ENCODE measurements at regions not wholly inside any gene's neighbourhood (a gene's known extent, or its start where the extent isn't known, plus 50 kb on each side); places are given as distances from the start of the nearest gene placed in this dataset.
"Not testable (repeated sequence)": the region's sequence is repeated elsewhere in the genome, so short reads cannot be mapped to it uniquely, and the experiment has no call there.

- intact Hi-C loops (cut with micrococcal nuclease) = no loop called here
Measured at GRCh38 chr22:33221568-33221967, 163.4 kb upstream of the SYN3 start.

DNA sequence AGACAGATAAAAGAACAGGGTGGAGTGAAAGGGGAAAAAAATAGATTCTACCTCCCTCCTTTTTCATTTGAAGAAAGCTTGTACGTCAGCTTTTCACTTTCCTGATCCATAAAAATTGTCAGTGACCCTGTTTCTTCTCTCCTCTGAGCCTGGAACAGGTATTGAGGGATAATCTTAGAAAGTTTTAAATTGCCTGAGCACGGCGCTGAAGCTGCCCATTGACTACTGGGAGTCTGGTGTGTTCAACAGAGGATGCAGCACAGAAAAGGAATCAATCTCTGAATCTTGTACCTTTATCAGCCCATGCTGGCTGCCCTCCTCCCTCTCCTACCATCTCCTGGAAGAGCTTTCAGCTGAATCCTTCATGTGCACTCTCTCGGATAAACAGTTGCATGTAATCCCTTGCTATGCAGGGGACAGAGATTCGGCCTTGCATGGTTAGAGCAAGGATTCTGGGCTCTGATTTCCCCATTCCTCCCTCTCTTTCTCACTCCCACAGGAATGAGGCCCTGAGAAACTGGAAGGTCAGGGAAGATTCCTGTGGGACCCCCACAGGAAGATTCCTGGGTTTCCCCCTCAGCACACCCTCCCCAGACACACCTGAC is 162.4 kb upstream of the SYN3 start:
- intact Hi-C loops (cut with micrococcal nuclease) = no loop called here

DNA sequence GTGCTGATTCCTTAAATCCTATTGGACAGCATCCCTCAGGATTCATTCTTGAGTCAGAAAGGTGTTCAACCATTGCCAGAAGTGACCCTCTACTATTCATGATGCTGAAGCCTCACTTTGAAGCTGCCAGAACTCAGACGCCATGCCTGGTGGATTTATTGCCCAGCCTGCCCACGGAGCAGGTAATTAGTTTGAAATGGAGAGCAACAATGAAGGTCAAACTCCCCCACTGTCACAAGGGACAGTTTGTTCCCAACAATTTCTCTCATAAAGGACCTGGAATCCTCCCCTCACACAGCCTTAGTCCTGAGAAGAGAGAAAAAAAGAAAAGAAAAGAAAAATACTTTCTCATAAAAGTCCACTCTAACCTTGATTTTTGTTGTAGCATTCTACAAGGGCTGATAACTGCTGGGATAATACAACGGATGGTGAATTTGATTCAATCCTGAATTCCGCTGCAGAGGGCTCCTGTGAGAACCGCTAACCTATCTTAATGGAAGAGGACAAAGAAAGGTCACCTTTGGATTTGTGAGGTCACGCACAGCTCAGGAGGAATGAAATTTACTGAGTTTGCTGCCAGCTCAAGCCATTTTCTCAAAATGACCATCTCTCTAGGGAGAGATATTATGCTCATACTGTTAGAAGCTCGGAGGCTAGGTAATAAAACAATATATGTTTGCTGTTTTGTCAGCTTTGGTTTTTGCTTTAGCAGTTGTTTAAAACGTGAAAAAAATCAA is 161.6 kb upstream of the SYN3 start:
- intact Hi-C loops (cut with micrococcal nuclease) = no loop called here

DNA sequence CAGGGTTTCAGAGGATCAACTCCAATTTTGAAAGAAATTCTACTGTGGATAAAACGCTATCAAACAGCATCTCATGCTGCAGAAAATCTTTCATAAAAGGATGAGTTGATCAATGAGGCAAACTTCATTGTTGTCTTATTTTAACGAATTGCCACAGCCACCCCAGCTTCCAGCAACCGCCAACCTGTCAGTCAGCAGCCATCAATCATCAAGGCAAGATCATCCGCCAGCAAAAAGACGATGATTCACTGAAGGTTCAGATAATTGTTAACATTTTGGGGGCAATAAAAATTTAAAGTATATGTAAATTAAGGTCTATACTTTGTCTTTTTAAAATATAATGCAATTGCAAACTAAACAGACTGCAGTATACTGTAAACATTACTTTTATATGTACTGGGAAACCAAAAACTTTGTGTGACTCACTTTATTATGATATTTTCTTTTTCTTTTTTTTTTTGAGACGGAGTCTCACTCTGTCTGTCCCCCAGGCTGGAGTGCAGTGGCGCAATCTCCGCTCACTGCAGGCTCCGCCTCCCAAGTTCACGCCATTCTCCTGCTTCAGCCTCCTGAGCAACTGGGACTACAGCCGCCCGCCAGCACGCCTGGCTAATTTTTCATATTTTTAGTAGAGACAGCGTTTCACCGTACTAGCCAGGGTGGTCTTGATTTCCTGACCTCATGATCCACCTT is 155.3 kb upstream of the SYN3 start:
- intact Hi-C loops (cut with micrococcal nuclease) = no loop called here

GRCh38 chr22:33209930-33210784 is 152.0 kb upstream of the SYN3 start:
- intact Hi-C loops (cut with micrococcal nuclease) = loop anchor here (1.0 kb wide), 1 partner anchor 192 kb away; no protein-coding TSS in a partner anchor

DNA sequence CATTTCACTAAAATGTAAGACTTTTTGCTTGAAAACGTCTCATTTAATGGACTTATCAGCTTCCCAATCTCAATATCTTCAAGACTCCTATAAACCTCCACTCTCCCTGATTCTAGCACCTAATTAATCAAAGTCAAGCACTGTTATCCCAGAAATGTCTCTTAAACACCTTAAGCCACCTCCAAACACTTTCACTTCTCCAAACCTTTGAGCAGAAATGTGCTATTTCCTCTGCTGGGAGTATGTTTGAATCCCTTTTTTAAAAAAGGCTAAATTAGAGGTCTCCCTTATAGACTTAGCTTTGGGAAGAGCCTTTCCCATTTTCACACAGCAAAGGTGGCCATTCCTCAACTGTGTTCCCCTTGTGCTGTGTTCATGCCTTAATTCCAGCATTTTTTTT is 146.2 kb upstream of the SYN3 start:
- intact Hi-C loops (cut with micrococcal nuclease) = no loop called here

- intact Hi-C loops (cut with micrococcal nuclease) = no loop called here
Measured at GRCh38 chr22:33202455-33202854, 144.3 kb upstream of the SYN3 start.

GRCh38 chr22:33194529-33195077 is 136.4 kb upstream of the SYN3 start:
- intact Hi-C loops (cut with micrococcal nuclease) = no loop called here

- intact Hi-C loops (cut with micrococcal nuclease) = no loop called here
Measured at GRCh38 chr22:33192156-33192555, 134.0 kb upstream of the SYN3 start.

DNA sequence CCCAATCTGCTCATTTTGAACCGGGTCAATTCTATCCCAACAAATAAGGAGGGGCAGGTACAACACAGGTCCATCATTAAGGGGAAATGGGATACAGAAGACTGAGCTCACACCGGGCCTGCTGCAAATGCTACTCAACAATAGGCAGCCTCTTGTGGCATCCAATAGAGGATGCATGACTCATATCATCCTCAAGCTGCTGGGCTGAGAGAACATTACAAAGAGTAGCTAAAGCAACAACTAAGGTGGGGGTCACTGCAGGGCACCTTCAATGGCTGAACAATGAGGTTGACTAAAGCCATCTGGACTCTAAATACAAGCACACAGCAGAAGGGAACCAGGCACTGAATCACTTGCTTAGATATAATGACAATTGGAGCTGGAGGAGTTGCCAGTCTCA is 130.1 kb upstream of the SYN3 start:
- intact Hi-C loops (cut with micrococcal nuclease) = no loop called here

- intact Hi-C loops (cut with micrococcal nuclease) = no loop called here
Measured at GRCh38 chr22:33186816-33187215, 128.6 kb upstream of the SYN3 start.

- intact Hi-C loops (cut with micrococcal nuclease) = no loop called here
Measured at GRCh38 chr22:33180356-33180755, 122.2 kb upstream of the SYN3 start.

GRCh38 chr22:33167998-33168790 is 110.0 kb upstream of the SYN3 start:
- intact Hi-C loops (cut with micrococcal nuclease) = no loop called here

DNA sequence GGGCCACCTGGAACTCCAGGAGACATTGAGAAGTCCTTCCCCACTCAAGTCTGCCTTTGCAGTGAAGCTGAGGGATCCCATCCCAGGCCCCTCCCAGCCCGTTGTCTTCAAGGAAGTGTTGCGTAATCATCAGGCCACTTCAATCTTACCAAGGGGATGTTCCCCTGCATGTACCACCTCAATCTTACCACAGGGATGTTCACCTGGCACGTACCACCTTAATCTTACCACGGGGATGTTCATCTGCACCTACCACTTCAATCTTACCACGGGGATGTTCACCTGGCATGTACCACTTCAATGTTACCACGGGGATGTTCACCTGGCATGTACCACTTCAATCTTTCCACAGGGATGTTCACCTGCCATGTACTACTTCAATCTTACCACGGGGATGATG is 108.0 kb upstream of the SYN3 start:
- intact Hi-C loops (cut with micrococcal nuclease) = no loop called here

- intact Hi-C loops (cut with micrococcal nuclease) = no loop called here
Measured at GRCh38 chr22:33163815-33164214, 105.6 kb upstream of the SYN3 start.

DNA sequence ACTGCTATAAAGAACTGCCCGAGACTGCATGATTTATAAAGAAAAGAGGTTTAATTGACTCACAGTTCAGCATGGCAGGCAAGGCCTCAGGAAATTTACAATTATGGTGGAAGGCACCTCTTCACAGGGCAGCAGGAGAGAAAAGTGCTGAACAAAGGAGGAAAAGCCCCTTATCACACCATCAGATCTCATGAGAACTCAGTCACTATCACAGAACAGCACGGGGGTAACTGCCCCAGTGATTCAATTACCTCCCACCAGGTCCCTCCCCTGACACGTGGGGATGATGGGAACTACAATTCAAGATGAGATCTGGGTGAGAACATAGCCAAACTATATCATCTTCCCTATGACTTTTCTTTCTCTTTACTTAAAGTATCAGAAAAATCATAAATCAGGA is 104.0 kb upstream of the SYN3 start:
- intact Hi-C loops (cut with micrococcal nuclease) = no loop called here

DNA sequence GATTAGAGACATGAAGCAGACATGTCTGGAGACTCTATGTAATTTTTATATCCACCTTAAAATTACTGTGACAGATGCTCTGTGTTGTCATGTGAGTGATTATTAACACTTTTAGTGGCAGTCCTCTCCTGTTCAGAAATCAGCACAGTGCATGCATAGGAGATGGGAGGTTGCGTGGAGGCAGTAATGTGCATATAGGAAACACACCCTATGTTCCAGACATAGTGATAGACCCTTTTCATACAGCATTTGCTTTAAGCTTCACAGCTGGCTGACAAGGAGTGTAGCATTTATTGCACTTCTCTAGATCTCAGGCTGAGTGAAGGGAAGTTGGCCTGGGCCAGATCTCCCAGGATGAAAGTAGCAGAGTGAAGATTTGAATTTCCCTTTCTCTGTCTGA is 102.3 kb upstream of the SYN3 start:
- intact Hi-C loops (cut with micrococcal nuclease) = no loop called here

DNA sequence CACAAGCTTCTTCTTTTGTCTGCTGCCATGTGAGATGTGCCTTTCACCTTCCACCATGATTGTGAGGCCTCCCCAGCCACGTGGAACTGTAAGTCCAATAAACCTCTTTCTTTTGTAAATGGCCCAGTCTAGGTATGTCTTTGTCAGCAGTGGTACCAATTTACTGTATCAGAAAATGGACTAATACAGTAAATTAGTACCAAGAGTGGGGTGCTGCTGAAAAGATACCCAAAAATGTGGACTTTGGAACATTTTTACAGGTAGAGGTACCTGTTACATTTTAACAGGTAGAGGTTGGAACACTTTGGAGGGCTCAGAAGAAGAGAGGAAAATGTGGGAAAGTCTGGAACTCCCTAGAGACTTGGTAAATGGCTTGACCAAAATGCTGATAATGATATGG is 96.8 kb upstream of the SYN3 start:
- intact Hi-C loops (cut with micrococcal nuclease) = not testable (repeated sequence)

DNA sequence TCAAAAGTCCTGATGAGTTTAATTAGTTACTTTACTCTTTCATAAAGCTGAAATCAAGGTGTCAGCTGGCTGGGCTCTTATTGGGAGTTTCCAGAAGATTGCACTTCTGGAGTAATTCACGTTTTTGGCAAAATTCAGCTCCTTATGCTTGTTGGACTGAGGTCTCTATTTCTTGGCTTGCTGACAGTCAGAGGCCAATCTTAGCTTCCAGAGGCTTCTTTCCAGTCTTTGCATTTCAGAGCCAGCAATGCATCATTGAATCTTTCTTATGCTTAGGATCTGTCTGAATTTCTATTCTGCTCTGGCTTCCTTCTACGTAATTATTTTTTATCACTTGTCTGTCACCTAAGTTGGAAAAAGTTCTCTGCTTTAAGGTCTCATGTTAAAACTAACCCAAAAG is 91.4 kb upstream of the SYN3 start:
- intact Hi-C loops (cut with micrococcal nuclease) = no loop called here

DNA sequence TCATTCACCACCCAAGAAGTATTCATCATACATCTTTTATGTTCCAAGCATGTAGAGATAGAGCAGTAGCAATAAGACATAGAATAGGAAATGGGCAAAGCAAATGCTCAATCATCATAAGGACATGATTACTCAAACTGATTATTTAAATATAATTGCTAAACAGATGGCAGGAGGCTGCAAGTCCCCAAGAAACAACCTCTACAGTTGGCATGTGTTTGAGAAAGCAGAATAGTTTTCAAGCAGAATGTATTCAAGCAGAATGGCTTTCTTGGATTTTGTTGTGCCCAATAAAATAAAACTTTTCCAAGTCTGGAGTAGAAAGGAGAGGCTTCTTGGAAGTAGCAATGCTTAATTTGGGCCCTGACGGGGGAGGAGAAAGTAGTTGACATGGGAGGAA is 86.5 kb upstream of the SYN3 start:
- intact Hi-C loops (cut with micrococcal nuclease) = no loop called here
